HuH-7 (cell line): ENCODE measurements at regions not wholly inside any gene's neighbourhood (a gene's known extent, or its start where the extent isn't known, plus 50 kb on each side); places are given as distances from the start of the nearest gene placed in this dataset.

Experiments
- DNase-seq: peaks from one replicate; pipeline ENCODE4 v3.0.0; 2011; ENCODE audit warnings: low spot score

- no peak for DNase-seq
These were observed 94.1 kb upstream of the TMEM26 start for GRCh38 chr10:61547297-61547696.

- DNase-seq = no peak
These were observed 92.0 kb upstream of the TMEM26 start for GRCh38 chr10:61545170-61545569.

GRCh38 chr10:61543831-61544230 is 90.7 kb upstream of the TMEM26 start:
- DNase-seq = no peak

DNA sequence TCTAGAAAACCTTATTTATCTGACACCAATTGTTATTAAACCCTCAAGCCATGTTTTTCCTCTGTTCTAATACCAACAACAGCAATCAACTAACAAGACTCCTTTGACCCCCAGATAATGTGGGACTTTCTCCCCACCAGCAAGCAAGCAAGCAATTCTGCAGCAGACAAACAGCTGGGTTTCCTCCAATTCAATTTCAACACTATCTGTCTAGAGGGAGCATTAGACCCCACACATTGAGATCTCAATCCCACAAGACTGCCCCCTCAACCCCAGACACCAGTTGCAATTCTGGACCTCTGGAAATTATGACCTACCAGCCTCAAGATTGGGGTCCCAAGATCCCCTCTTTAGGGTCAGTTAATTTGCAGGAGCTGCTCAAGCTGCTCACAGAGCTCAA is 89.4 kb upstream of the TMEM26 start:
- no peak for DNase-seq

DNA sequence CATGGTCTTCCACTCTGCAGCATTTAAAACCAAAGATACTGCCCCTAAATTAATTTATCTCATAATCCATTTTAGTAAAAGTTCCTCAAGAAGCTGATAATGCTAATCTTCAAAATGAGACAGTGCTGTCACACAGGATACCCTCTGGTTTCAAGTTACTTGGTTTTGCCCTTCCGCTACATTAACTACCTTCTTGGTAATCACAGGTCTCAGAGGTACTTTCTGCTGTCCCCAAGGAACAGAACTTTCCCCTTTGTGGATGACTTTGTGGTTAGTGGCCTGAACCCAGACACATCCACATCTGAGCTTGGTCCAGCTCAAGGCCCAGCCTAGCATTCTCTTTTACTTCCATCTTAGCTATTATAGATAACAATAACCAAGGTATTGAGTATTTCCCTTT is 88.8 kb upstream of the TMEM26 start:
- DNase-seq = no peak

GRCh38 chr10:61539876-61540275 is 86.7 kb upstream of the TMEM26 start:
- no peak for DNase-seq

GRCh38 chr10:61529208-61529607 is 76.0 kb upstream of the TMEM26 start:
- DNase-seq = no peak

GRCh38 chr10:61503051-61503450 is 49.9 kb upstream of the TMEM26 start:
- no peak for DNase-seq
